Subcutaneous abdominal adipose tissue (tissue), 5 donors: ENCODE measurements at regions not wholly inside any gene's neighbourhood (a gene's known extent, or its start where the extent isn't known, plus 50 kb on each side); places are given as distances from the start of the nearest gene placed in this dataset.
"Not testable (repeated sequence)": the region's sequence is repeated elsewhere in the genome, so short reads cannot be mapped to it uniquely, and the experiment has no call there.

Experiments used
- H3K27ac ChIP-seq: one replicate; pipeline ENCODE4 v1.7.0; 2013; ENCODE audit warnings: low read depth, mild to moderate bottlenecking, inconsistent platforms, low read length, moderate library complexity
- H3K27me3 ChIP-seq, 5 donors: one replicate each; pipeline ENCODE4 v1.7.0; 2013; ENCODE audit warnings: low read length in 5 of 5, inconsistent platforms in 1 of 5; ENCODE audit not compliant: control insufficient read depth in 5 of 5, insufficient read depth in 4 of 5
- H3K36me3 ChIP-seq, 5 donors: one replicate each; pipeline ENCODE4 v1.7.0; 2013; ENCODE audit warnings: low read length in 5 of 5; ENCODE audit not compliant: control insufficient read depth in 5 of 5, insufficient read depth in 5 of 5
- H3K4me1 ChIP-seq, 5 donors: one replicate each; pipeline ENCODE4 v1.7.0; 2013; ENCODE audit warnings: low read length in 5 of 5, mild to moderate bottlenecking in 3 of 5, moderate library complexity in 1 of 5; ENCODE audit not compliant: control insufficient read depth in 5 of 5, insufficient read depth in 5 of 5
- H3K4me3 ChIP-seq, 5 donors: one replicate each; pipeline ENCODE4 v1.7.0; 2013; ENCODE audit warnings: low read length in 5 of 5, low read depth in 1 of 5
- H3K9ac ChIP-seq, 5 donors: one replicate each; pipeline ENCODE4 v1.7.0; 2013; ENCODE audit warnings: low read length in 5 of 5, mild to moderate bottlenecking in 4 of 5, moderate library complexity in 3 of 5
- H3K9me3 ChIP-seq, 5 donors: one replicate each; pipeline ENCODE4 v1.7.0; 2013; ENCODE audit warnings: low read length in 5 of 5; ENCODE audit not compliant: control insufficient read depth in 5 of 5
- donor health status: healthy.
- donor health status: healthy.
- donor health status: healthy.
- donor health status: healthy.
- donor health status: healthy.

DNA sequence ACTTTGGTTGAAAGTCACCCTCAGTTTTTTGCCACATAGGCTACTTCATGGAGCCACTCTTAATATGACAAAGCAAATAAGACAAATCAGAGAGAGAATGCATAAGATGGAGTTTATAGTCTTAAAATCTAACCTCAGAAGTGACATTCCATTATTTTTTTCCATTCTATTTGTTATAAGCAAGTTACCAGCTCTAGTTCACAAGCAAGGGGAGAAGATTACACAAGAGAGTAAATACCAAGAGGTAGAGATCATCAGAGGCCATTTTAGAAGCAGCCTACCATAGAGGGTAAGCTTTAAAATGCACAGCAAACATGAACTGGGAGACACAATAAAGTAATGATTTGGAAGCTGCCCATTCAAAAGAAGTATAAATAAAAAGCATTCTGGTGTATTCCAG lies 651.3 kb upstream of the MEF2C start:
- Histone ChIP-seq H3K4me3 (no peak overlapping the region), H3K27ac (no peak overlapping the region), H3K9ac (no peak overlapping the region), H3K4me1 (no peaks in the 10 kb centered on the region), H3K27me3 (no peaks in the 10 kb centered on the region), H3K36me3 (no peaks in the 10 kb centered on the region), H3K9me3 (no peaks in the 10 kb centered on the region)

- H3K4me3 ChIP-seq = no peak overlapping the region
- no peaks in the 10 kb centered on the region for H3K9me3 ChIP-seq
- no peak overlapping the region for H3K27ac ChIP-seq
- H3K36me3 ChIP-seq = no peaks in the 10 kb centered on the region
- H3K4me1 ChIP-seq = no peaks in the 10 kb centered on the region
- H3K27me3 ChIP-seq = no peaks in the 10 kb centered on the region
- H3K9ac ChIP-seq = no peak overlapping the region
Observed at GRCh38 chr5:89524785-89525184, 641.8 kb upstream of the MEF2C start.

DNA sequence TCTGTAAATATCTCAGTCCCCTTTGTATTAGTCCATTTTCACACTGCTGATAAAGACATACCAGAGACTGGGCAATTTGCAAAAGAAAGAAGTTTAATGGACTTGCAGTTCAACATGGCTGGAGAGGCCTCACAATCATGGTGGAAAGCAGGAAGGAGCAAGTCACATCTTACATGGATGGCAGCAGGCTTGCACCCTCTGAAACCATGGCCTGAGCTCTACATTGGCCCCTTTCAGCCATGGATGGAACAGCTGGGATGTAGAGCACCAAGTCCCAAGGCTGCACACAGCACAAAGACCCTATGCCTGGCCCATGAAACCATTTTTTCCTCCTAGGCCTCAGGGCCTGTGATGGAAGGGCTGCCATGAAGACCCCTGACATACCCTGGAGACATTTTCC lies 640.9 kb upstream of the MEF2C start:
- not testable (repeated sequence) for H3K9ac ChIP-seq, H3K4me1 ChIP-seq, H3K27me3 ChIP-seq, H3K27ac ChIP-seq, H3K9me3 ChIP-seq, H3K36me3 ChIP-seq, H3K4me3 ChIP-seq

DNA sequence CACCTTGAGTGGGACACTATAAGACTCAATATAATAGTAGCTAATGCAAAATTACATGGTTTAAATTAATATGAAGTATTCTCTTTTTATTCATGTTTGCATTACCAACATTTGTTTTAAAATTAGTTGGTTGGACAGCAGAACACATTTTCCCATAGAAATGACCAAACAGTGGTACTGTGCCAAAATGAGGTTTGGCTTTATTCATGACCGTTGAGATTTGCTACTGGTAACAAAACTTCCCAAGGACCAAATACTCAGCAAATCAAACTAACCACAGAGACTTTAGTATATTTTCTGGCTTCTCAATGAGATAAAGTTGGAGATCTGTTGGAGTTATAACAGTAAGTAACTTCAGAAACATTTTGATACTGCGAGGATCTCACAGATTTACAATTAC lies 637.8 kb upstream of the MEF2C start:
- Histone ChIP-seq H3K36me3 (no peaks in the 10 kb centered on the region), H3K4me1 (no peaks in the 10 kb centered on the region)

DNA sequence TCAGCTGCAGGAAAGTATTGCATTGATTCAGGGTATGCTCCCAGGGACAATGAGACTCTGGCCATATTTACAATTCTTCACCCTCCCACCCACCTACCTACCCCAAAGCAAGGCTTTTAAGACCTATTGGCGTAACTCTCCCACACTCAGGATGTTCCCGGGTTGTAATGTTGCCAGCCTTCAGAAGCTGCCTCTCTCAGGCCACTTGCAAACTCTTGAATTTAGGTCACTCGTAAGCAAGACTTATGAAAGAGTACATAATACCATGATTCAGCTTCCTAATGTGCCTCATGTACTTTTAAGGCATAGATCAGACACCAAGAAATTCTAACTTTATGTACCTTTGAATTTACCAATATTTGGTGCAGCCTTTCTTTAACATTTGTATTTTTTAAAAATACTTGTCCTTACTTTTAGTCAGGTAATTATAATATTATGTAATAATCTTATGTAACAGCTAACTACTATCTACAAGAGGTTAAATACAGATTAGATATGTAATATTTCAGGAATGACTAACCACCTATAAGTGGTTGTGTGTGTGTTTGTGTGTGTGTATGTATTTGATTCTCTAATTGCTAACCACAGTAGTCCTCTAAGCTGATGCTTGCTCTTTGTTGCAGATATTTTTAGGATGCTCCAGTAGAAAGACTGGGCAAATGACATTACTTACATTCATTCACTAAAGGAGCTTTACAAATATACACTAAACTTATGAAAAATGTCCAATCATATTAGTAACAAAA lies 630.5 kb upstream of the MEF2C start:
- no peak overlapping the region for H3K4me3 ChIP-seq
- H3K9ac ChIP-seq = no peak overlapping the region
- H3K27me3 ChIP-seq = no peaks in the 10 kb centered on the region
- H3K27ac ChIP-seq = no peak overlapping the region
- H3K36me3 ChIP-seq = no peaks in the 10 kb centered on the region
- H3K9me3 ChIP-seq = no peaks in the 10 kb centered on the region
- H3K4me1 ChIP-seq = no peaks in the 10 kb centered on the region

More for the DNA sequence above, 637.8 kb upstream of the MEF2C start:
- Histone ChIP-seq H3K9ac (no peak overlapping the region), H3K4me3 (no peak overlapping the region), H3K9me3 (no peaks in the 10 kb centered on the region), H3K27ac (no peak overlapping the region), H3K27me3 (no peaks in the 10 kb centered on the region)

GRCh38 chr5:89504051-89504450 lies 621.1 kb upstream of the MEF2C start:
- Histone ChIP-seq H3K4me3 (no peak overlapping the region), H3K9me3 (no peaks in the 10 kb centered on the region), H3K36me3 (no peaks in the 10 kb centered on the region), H3K27me3 (no peaks in the 10 kb centered on the region), H3K4me1 (no peaks in the 10 kb centered on the region), H3K27ac (no peak overlapping the region), H3K9ac (no peak overlapping the region)

GRCh38 chr5:89499787-89500186 lies 616.8 kb upstream of the MEF2C start:
- Histone ChIP-seq H3K9me3 (no peaks in the 10 kb centered on the region), H3K9ac (no peak overlapping the region), H3K27me3 (no peaks in the 10 kb centered on the region), H3K4me3 (no peak overlapping the region), H3K4me1 (no peaks in the 10 kb centered on the region), H3K27ac (no peak overlapping the region), H3K36me3 (no peaks in the 10 kb centered on the region)

- H3K9me3 ChIP-seq = no peaks in the 10 kb centered on the region
- H3K9ac ChIP-seq = no peak overlapping the region
- H3K27ac ChIP-seq = no peak overlapping the region
- no peaks in the 10 kb centered on the region for H3K27me3 ChIP-seq
- no peaks in the 10 kb centered on the region for H3K36me3 ChIP-seq
- no peaks in the 10 kb centered on the region for H3K4me1 ChIP-seq
- no peak overlapping the region for H3K4me3 ChIP-seq
Observed at GRCh38 chr5:89498699-89499098, 615.7 kb upstream of the MEF2C start.

DNA sequence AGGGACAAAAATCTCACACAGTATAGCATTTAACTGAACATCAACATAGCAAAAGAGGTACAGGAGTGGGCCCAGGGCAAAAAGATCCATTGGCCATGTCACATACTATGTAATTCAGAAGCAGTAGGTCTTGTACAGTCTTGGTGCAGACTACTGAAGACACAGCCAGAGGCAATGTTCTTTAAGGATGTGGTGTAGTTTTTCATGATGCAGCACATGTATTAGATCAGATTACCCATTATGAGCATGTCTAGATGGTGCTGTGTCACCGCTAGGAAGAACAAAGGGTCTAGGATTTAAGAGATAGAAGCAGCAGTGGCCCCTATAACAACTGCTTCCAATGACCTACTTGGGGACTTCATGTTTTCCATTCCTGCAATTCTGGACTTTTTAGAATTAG lies 610.4 kb upstream of the MEF2C start:
- H3K36me3 ChIP-seq = no peaks in the 10 kb centered on the region
- H3K9me3 ChIP-seq = no peaks in the 10 kb centered on the region
- no peak overlapping the region for H3K9ac ChIP-seq
- H3K4me3 ChIP-seq = no peak overlapping the region
- no peaks in the 10 kb centered on the region for H3K27me3 ChIP-seq
- no peaks in the 10 kb centered on the region for H3K4me1 ChIP-seq
- H3K27ac ChIP-seq = no peak overlapping the region

GRCh38 chr5:89484962-89485361 lies 602.0 kb upstream of the MEF2C start:
- H3K27me3 ChIP-seq = no peaks in the 10 kb centered on the region
- no peak overlapping the region for H3K27ac ChIP-seq
- H3K9me3 ChIP-seq = no peaks in the 10 kb centered on the region
- no peak overlapping the region for H3K4me3 ChIP-seq
- H3K4me1 ChIP-seq = no peaks in the 10 kb centered on the region
- H3K9ac ChIP-seq = no peak overlapping the region
- no peaks in the 10 kb centered on the region for H3K36me3 ChIP-seq
